HG03442 (cell line): ENCODE measurements at regions not wholly inside any gene's neighbourhood (a gene's known extent, or its start where the extent isn't known, plus 50 kb on each side); places are given as distances from the start of the nearest gene placed in this dataset.
"Not testable (repeated sequence)": the region's sequence is repeated elsewhere in the genome, so short reads cannot be mapped to it uniquely, and the experiment has no call there.

Experiments used
- ATAC-seq: cut with Tn5 transposase; IDR thresholded peaks from one replicate; pipeline ENCODE4 v1.9.1; 2021; ENCODE audit warnings: mild to moderate bottlenecking, moderate library complexity; ENCODE audit not compliant: unreplicated experiment

GRCh38 chr9:62655705-62656104 is 1465.9 kb downstream of the SPATA31A7 start:
- not testable (repeated sequence) for ATAC-seq

GRCh38 chr9:62662733-62663507 is 1473.1 kb downstream of the SPATA31A7 start:
- ATAC-seq: not testable (repeated sequence)

- ATAC-seq: not testable (repeated sequence)
Measured at GRCh38 chr9:62663512-62663911, 1473.7 kb downstream of the SPATA31A7 start.

- not testable (repeated sequence) for ATAC-seq
Measured at GRCh38 chr9:62667137-62667824, 1477.4 kb downstream of the SPATA31A7 start.

- not testable (repeated sequence) for ATAC-seq
Measured at GRCh38 chr9:62677016-62677415, 1487.2 kb downstream of the SPATA31A7 start.

GRCh38 chr9:62678336-62678735 is 1488.5 kb downstream of the SPATA31A7 start:
- peak; percentile 50 for ATAC-seq

- peak; percentile 56 for ATAC-seq
Measured at GRCh38 chr9:62679020-62679419, 1489.2 kb downstream of the SPATA31A7 start.

- ATAC-seq: peak; percentile 55
Measured at GRCh38 chr9:62684833-62685647, 1495.2 kb downstream of the SPATA31A7 start.

- ATAC-seq: not testable (repeated sequence)
Measured at GRCh38 chr9:62686313-62686712, 1496.5 kb downstream of the SPATA31A7 start.

- ATAC-seq: not testable (repeated sequence)
Measured at GRCh38 chr9:62693019-62693418, 1503.2 kb downstream of the SPATA31A7 start.

- not testable (repeated sequence) for ATAC-seq
Measured at GRCh38 chr9:62711317-62711716, 1521.5 kb downstream of the SPATA31A7 start.

GRCh38 chr9:62725580-62725979 is 1535.7 kb downstream of the SPATA31A7 start:
- ATAC-seq: not testable (repeated sequence)

GRCh38 chr9:62730229-62731000 is 1540.6 kb downstream of the SPATA31A7 start:
- ATAC-seq: peak; percentile 92

GRCh38 chr9:62731015-62731414 is 1541.2 kb downstream of the SPATA31A7 start:
- not testable (repeated sequence) for ATAC-seq

- not testable (repeated sequence) for ATAC-seq
Measured at GRCh38 chr9:62737004-62737606, 1547.3 kb downstream of the SPATA31A7 start.

GRCh38 chr9:62737915-62738314 is 1548.1 kb downstream of the SPATA31A7 start:
- not testable (repeated sequence) for ATAC-seq

GRCh38 chr9:62745774-62746529 is 1556.1 kb downstream of the SPATA31A7 start:
- not testable (repeated sequence) for ATAC-seq
